GM12878 (cell line): ENCODE measurements at regions not wholly inside any gene's neighbourhood (a gene's known extent, or its start where the extent isn't known, plus 50 kb on each side); places are given as distances from the start of the nearest gene placed in this dataset.

ENCODE experiments used
- ATAC-seq: fragments of 200-7000 bp; cut with Tn5 transposase; 3 replicates; pipeline ENCODE4 v1.9.1; 2020; ENCODE audit warnings: mild to moderate bottlenecking, moderate library complexity
- BruUV-seq: library from RNA; stranded (reverse); fragments of 400-500 nt; replicated peaks from 2 replicates; lab custom pipeline; 2021; lab: Mats Ljungman, UMichigan
- CTCF ChIA-PET: fragments of 300-600 bp; sonication (Branson Sonifier 250); formaldehyde crosslinking; extraction: SDS; loops from one replicate; lab custom pipeline; 2021; ENCODE audit warnings: inconsistent platforms; lab: Yijun Ruan, JAX
- POLR2A ChIA-PET: fragments of 350-600 bp; formaldehyde crosslinking; extraction: SDS; loops from one replicate; lab custom pipeline; 2021; ENCODE audit warnings: inconsistent platforms; lab: Charles Lee
- RAD21 ChIA-PET: fragments of 300-600 bp; sonication (Branson Sonifier 250); formaldehyde crosslinking; loops from one replicate; lab custom pipeline; 2023; ENCODE audit warnings: antibody characterized with exemption; ENCODE audit not compliant: unreplicated experiment; lab: Charles Lee
- SMC1A ChIA-PET: fragments of 300-600 bp; sonication (Branson Sonifier 250); formaldehyde crosslinking; loops from one replicate; lab custom pipeline; 2023; ENCODE audit not compliant: unreplicated experiment, uncharacterized antibody; lab: Charles Lee
- DNase-seq: peaks from one replicate; pipeline ENCODE4 v3.0.0-alpha.2; 2011; ENCODE audit warnings: low read depth, low spot score
- FAIRE-seq: peaks from 3 replicates; lab custom pipeline; 2011; peaks lifted over from hg19 to GRCh38; lab: Jason Lieb, UNC
- H2AFZ ChIP-seq: 2 replicates; pipeline ENCODE4 v1.6.0; 2011; ENCODE audit warnings: low read depth, low read length, control low read depth; ENCODE audit not compliant: control insufficient read depth
- H3K27ac ChIP-seq: 2 replicates; pipeline ENCODE4 v1.5.1; 2011; ENCODE audit warnings: control low read depth; ENCODE audit not compliant: control insufficient read depth, insufficient read depth
- H3K27me3 ChIP-seq, 2 experiments: replicated peaks in 1 of 2; 2 replicates each; pipeline versions ENCODE4 v1.6.0 to v1.6.1; 2011; ENCODE audit warnings: low read length in 1 of 2; ENCODE audit not compliant: control insufficient read depth in 2 of 2, insufficient read depth in 2 of 2
- H3K36me3 ChIP-seq, 2 experiments: 2 replicates each; pipeline ENCODE4 v1.5.1; 2011; ENCODE audit warnings: low read length in 1 of 2; ENCODE audit not compliant: control insufficient read depth in 2 of 2, insufficient read depth in 2 of 2
- H3K4me1 ChIP-seq: 2 replicates; pipeline ENCODE4 v1.6.1; 2011; ENCODE audit warnings: mild to moderate bottlenecking, low read length, moderate library complexity, mixed read lengths; ENCODE audit not compliant: control insufficient read depth, insufficient read depth
- H3K4me2 ChIP-seq: 2 replicates; pipeline ENCODE4 v1.6.0; 2011; ENCODE audit warnings: control low read depth; ENCODE audit not compliant: control insufficient read depth, insufficient read depth
- H3K4me3 ChIP-seq: fragments of 200-600 bp; sonication (generic); 2 replicates; pipeline ENCODE4 v1.5.1; 2016
- H3K79me2 ChIP-seq: 2 replicates; pipeline ENCODE4 v1.6.0; 2011; ENCODE audit warnings: low read length; ENCODE audit not compliant: control insufficient read depth, insufficient read depth
- H3K9ac ChIP-seq: 2 replicates; pipeline ENCODE4 v1.8.0; 2011; ENCODE audit warnings: low read length, control low read depth, mixed read lengths; ENCODE audit not compliant: control insufficient read depth, insufficient read depth
- H3K9me3 ChIP-seq: replicated peaks from 3 replicates; pipeline ENCODE4 v1.5.1; 2011; ENCODE audit warnings: mild to moderate bottlenecking, low read length; ENCODE audit not compliant: control insufficient read depth, insufficient read depth
- H4K20me1 ChIP-seq: 2 replicates; pipeline ENCODE4 v1.6.0; 2011; ENCODE audit not compliant: control insufficient read depth, insufficient read depth
- BCL11A ChIP-seq: IDR thresholded peaks from 2 replicates; pipeline ENCODE4 v1.6.1; 2011; ENCODE audit warnings: low read depth, low read length
- E2F4 ChIP-seq: IDR thresholded peaks from 2 replicates; pipeline ENCODE4 v1.6.1; 2012; ENCODE audit warnings: low read depth, low read length, improper control_type of control experiment
- ELK1 ChIP-seq: IDR thresholded peaks from 2 replicates; pipeline ENCODE4 v1.6.1; 2012; ENCODE audit warnings: low read depth, low read length, improper control_type of control experiment
- HDAC6 ChIP-seq: fragments of 200-600 bp; sonication (generic); IDR thresholded peaks from one replicate; pipeline ENCODE4 v1.8.0; 2017; ENCODE audit warnings: antibody characterized with exemption; ENCODE audit not compliant: unreplicated experiment
- HDGF ChIP-seq: fragments of 450-650 bp; IDR thresholded peaks from 2 replicates; pipeline ENCODE4 v1.6.1; 2016; ENCODE audit warnings: antibody characterized with exemption
- IRF5 ChIP-seq: fragments of 450-650 bp; IDR thresholded peaks from 2 replicates; pipeline ENCODE4 v1.6.1; 2017; ENCODE audit warnings: borderline replicate concordance
- KDM1A ChIP-seq: fragments of 200-600 bp; sonication (generic); IDR thresholded peaks from 2 replicates; pipeline ENCODE4 v1.6.1; 2016; ENCODE audit warnings: borderline replicate concordance
- MEF2A ChIP-seq: IDR thresholded peaks from 2 replicates; pipeline ENCODE4 v1.6.1; 2011; ENCODE audit warnings: low read depth, mild to moderate bottlenecking, low read length, moderate library complexity; ENCODE audit not compliant: insufficient read depth
- NFXL1 ChIP-seq: fragments of 450-650 bp; IDR thresholded peaks from 2 replicates; pipeline ENCODE4 v1.6.1; 2017; ENCODE audit warnings: antibody characterized with exemption, mild to moderate bottlenecking, borderline replicate concordance
- PBX3 ChIP-seq: IDR thresholded peaks from 2 replicates; pipeline ENCODE4 v1.6.1; 2011; ENCODE audit warnings: mild to moderate bottlenecking, low read depth, low read length, moderate library complexity; ENCODE audit not compliant: insufficient replicate concordance
- POLR2AphosphoS2 ChIP-seq: IDR thresholded peaks from 2 replicates; pipeline ENCODE4 v1.6.1; 2011; ENCODE audit warnings: low read depth, mild to moderate bottlenecking, low read length, improper control_type of control experiment, moderate library complexity
- RAD21 ChIP-seq: IDR thresholded peaks from 2 replicates; pipeline ENCODE4 v1.6.1; 2011; ENCODE audit warnings: mild to moderate bottlenecking, low read depth, low read length, moderate library complexity; ENCODE audit not compliant: insufficient read depth
- RUNX3 ChIP-seq: IDR thresholded peaks from 2 replicates; pipeline ENCODE4 v1.6.1; 2012; ENCODE audit warnings: low read length, inconsistent platforms
- SREBF1 ChIP-seq: IDR thresholded peaks from 2 replicates; pipeline ENCODE4 v1.6.1; 2012; ENCODE audit warnings: mild to moderate bottlenecking, low read length
- SUPT20H ChIP-seq: IDR thresholded peaks from 2 replicates; pipeline ENCODE4 v1.6.1; 2011; ENCODE audit warnings: low read depth, mild to moderate bottlenecking, low read length, moderate library complexity, borderline replicate concordance; ENCODE audit not compliant: control insufficient read depth
- WGBS: methylation state at CpG from one replicate; pipeline ENCODE4 v1.1.6; 2016; ENCODE audit warnings: low lambda C conversion rate; ENCODE audit not compliant: insufficient replicate concordance, insufficient coverage; ENCODE audit errors: missing lambda C conversion rate; 5-methylcytosine and 5-hydroxymethylcytosine counted together
- in situ Hi-C: fragments of 300-500 bp; cut with MboI; formaldehyde crosslinking; loops from 9 replicates; pipeline ENCODE4 v1.14.3; 2018; ENCODE audit warnings: mixed read lengths
- intact Hi-C: fragments of 100-400 bp; cut with micrococcal nuclease; formaldehyde crosslinking; loops from one replicate; pipeline ENCODE4 v1.14.2; 2022; ENCODE audit not compliant: unreplicated experiment

GRCh38 chr17:22373911-22374310, 681.6 kb downstream of the KCNJ18 start:
- H3K4me2 ChIP-seq: no peak overlapping the region
- H3K4me3 ChIP-seq: no peak overlapping the region
- H3K9me3 ChIP-seq: no peaks in the 10 kb centered on the region; the same call in 2 of the 3 replicates
- H4K20me1 ChIP-seq: no peaks in the 10 kb centered on the region
- H2AFZ ChIP-seq: no peak overlapping the region
- ChIA-PET CTCF (no interaction called here), RAD21 (no interaction called here), POLR2A (no interaction called here), SMC1A (no interaction called here)
- no peaks in the 10 kb centered on the region for H3K79me2 ChIP-seq
- H3K36me3 ChIP-seq: no peaks in the 10 kb centered on the region
- H3K4me1 ChIP-seq: no peaks in the 10 kb centered on the region
- in situ Hi-C loops (loop anchor here (10.0 kb wide), 1 partner anchor 59 kb away; no protein-coding TSS in a partner anchor), intact Hi-C loops (no loop called here)
- no peak overlapping the region for H3K27ac ChIP-seq
- DNase-seq (no peak), FAIRE-seq (no peak), ATAC-seq (no peak)
- 22% methylated on average over 6 of the region's 6 CpGs for WGBS
- H3K9ac ChIP-seq: no peak overlapping the region
- no TSS peak for BruUV-seq
- TF ChIP-seq E2F4 (no peak), ELK1 (no peak)
- H3K27me3 ChIP-seq: no peaks in the 10 kb centered on the region

- Histone ChIP-seq H3K36me3 (no peaks in the 10 kb centered on the region), H3K9me3 (no peaks in the 10 kb centered on the region; the same call in 2 of the 3 replicates), H3K79me2 (no peaks in the 10 kb centered on the region), H3K9ac (no peak overlapping the region), H3K4me1 (no peaks in the 10 kb centered on the region), H3K4me3 (no peak overlapping the region), H4K20me1 (no peaks in the 10 kb centered on the region), H2AFZ (no peak overlapping the region), H3K27ac (no peak overlapping the region), H3K4me2 (no peak overlapping the region), H3K27me3 (no peaks in the 10 kb centered on the region)
- POLR2A ChIA-PET: no interaction called here
- DNase-seq: no peak
- RAD21 ChIA-PET: no interaction called here
- intact Hi-C loops (no loop called here), in situ Hi-C loops (loop anchor here (10.0 kb wide), 1 partner anchor 60 kb away; no protein-coding TSS in a partner anchor)
- CTCF ChIA-PET: no interaction called here
- FAIRE-seq: no peak
- no TSS peak for BruUV-seq
- 48% methylated on average over 18 of the region's 18 CpGs for WGBS
- ATAC-seq: no peak
- SMC1A ChIA-PET: no interaction called here
- TF ChIP-seq NFXL1 (no peak), HDAC6 (no peak), RUNX3 (no peak), POLR2AphosphoS2 (no peak), HDGF (no peak), IRF5 (no peak), SUPT20H (no peak), SREBF1 (no peak), RAD21 (no peak), PBX3 (no peak), MEF2A (no peak), KDM1A (no peak), BCL11A (no peak)
These were observed 682.4 kb downstream of the KCNJ18 start for GRCh38 chr17:22374741-22375140.
